Neural cell (in vitro differentiated cells): ENCODE measurements at regions not wholly inside any gene's neighbourhood (a gene's known extent, or its start where the extent isn't known, plus 50 kb on each side); places are given as distances from the start of the nearest gene placed in this dataset.

Experiments used
- CTCF ChIP-seq: fragments of 450-650 bp; IDR thresholded peaks from 2 replicates; pipeline ENCODE4 v1.5.1; 2014; ENCODE audit warnings: antibody characterized with exemption, mild to moderate bottlenecking, moderate library complexity; ENCODE audit not compliant: poor library complexity, severe bottlenecking
- REST ChIP-seq: IDR thresholded peaks from 2 replicates; pipeline ENCODE4 v1.6.1; 2012; ENCODE audit warnings: borderline replicate concordance

- TF ChIP-seq CTCF (no peak), REST (no peak)
These were observed 685.3 kb downstream of the TRIML1 start for GRCh38 chr4:188824553-188824952.
